GM18873 (cell line): ENCODE measurements at regions not wholly inside any gene's neighbourhood (a gene's known extent, or its start where the extent isn't known, plus 50 kb on each side); places are given as distances from the start of the nearest gene placed in this dataset.

Experiments used
- ATAC-seq: cut with Tn5 transposase; IDR thresholded peaks from one replicate; pipeline ENCODE4 v1.9.1; 2021; ENCODE audit warnings: mild to moderate bottlenecking, moderate library complexity, moderate number of reproducible peaks; ENCODE audit not compliant: unreplicated experiment, low FRiP score

GRCh38 chr11:119550053-119550752 lies 127.2 kb upstream of the THY1 start:
- no peak for ATAC-seq

- ATAC-seq: no peak
Observed at GRCh38 chr11:119547511-119547910, 124.5 kb upstream of the THY1 start.

GRCh38 chr11:119545978-119546915 lies 123.3 kb upstream of the THY1 start:
- ATAC-seq: no peak

- no peak for ATAC-seq
Observed at GRCh38 chr11:119540370-119541125, 117.6 kb upstream of the THY1 start.

- no peak for ATAC-seq
Observed at GRCh38 chr11:119539583-119539982, 116.6 kb upstream of the THY1 start.

- ATAC-seq: no peak
Observed at GRCh38 chr11:119538753-119539152, 115.8 kb upstream of the THY1 start.

GRCh38 chr11:119537306-119538253 lies 114.6 kb upstream of the THY1 start:
- ATAC-seq: no peak

GRCh38 chr11:119536801-119537200 lies 113.8 kb upstream of the THY1 start:
- ATAC-seq: no peak

GRCh38 chr11:119533921-119534736 lies 111.2 kb upstream of the THY1 start:
- no peak for ATAC-seq

- ATAC-seq: no peak
Observed at GRCh38 chr11:119533462-119533861, 110.5 kb upstream of the THY1 start.

- ATAC-seq: no peak
Observed at GRCh38 chr11:119532551-119532950, 109.6 kb upstream of the THY1 start.

GRCh38 chr11:119531623-119532022 lies 108.7 kb upstream of the THY1 start:
- no peak for ATAC-seq

- ATAC-seq: no peak
Observed at GRCh38 chr11:119531056-119531455, 108.1 kb upstream of the THY1 start.

GRCh38 chr11:119530509-119530908 lies 107.5 kb upstream of the THY1 start:
- no peak for ATAC-seq

- no peak for ATAC-seq
Observed at GRCh38 chr11:119529936-119530335, 107.0 kb upstream of the THY1 start.

- ATAC-seq: no peak
Observed at GRCh38 chr11:119529063-119529845, 106.3 kb upstream of the THY1 start.

GRCh38 chr11:119525867-119526196 lies 102.9 kb upstream of the THY1 start:
- ATAC-seq: no peak

GRCh38 chr11:119525180-119525866 lies 102.4 kb upstream of the THY1 start:
- no peak for ATAC-seq
